ENCODE measurements at regions not wholly inside any gene's neighbourhood (a gene's known extent, or its start where the extent isn't known, plus 50 kb on each side); places are given as distances from the start of the nearest gene placed in this dataset.

- TF ChIP-seq USF2 (IDR thresholded peaks at IDR 0.05; ENCODE audit: borderline replicate concordance, low read depth, low read length) (no peak), YY1 (IDR thresholded peaks at IDR 0.05; ENCODE audit: low read depth) (no peak), RFX5 (IDR thresholded peaks at IDR 0.05; ENCODE audit: low read length) (no peak), TEAD4 (IDR thresholded peaks at IDR 0.05; ENCODE audit: borderline replicate concordance, insufficient read depth) (no peak), GATA2 (CRISPR knock-in tag; IDR thresholded peaks at IDR 0.05) (peak; percentile 59; the same call in 1 of the 2 replicates), EP300 (IDR thresholded peaks at IDR 0.05; ENCODE audit: borderline replicate concordance in 1 of 2, low read depth in 1 of 2, low read length in 1 of 2) (peak in 1 of 2 experiments; percentile 20; a peak in 1 of 4 replicates), CHD2 (IDR thresholded peaks at IDR 0.05; ENCODE audit: low read length, partially characterized antibody) (no peak)
Measured at GRCh38 chr2:5982193-5982902, 290.2 kb downstream of the SOX11 start (continued).

- CTCF ChIA-PET, result interaction anchor here (0.7 to 3.0 kb wide), 4 partner anchors 11 to 291 kb away, joined by 3 to 6 read pairs (median 4); partner anchors contain the start of gene SOX11
- no peak overlapping the region for H3K9ac ChIP-seq
- H3K4me1 ChIP-seq (ENCODE audit: control insufficient read depth in 1 of 2, insufficient read depth in 2 of 2, low read depth in 1 of 2, low read length in 1 of 2), result peaks cover 0 to 42% of the 10 kb centered on the region in 2 experiments; a peak in 2 of 4 replicates
- no peaks in the 10 kb centered on the region for H3K79me2 ChIP-seq (ENCODE audit: insufficient read depth)
- POLR2A ChIA-PET, result no interaction called here
- no peaks in the 10 kb centered on the region for H3K27me3 ChIP-seq (ENCODE audit: insufficient read depth)
- WGBS (ENCODE audit: low lambda C conversion rate), result 73% methylated on average over 11 of the region's 11 CpGs
- H3F3A ChIP-seq (replicated peaks; ENCODE audit: insufficient read depth), result no peaks in the 10 kb centered on the region
- DNase-seq, result no peak
- no peaks in the 10 kb centered on the region for H3K9me2 ChIP-seq
- no peaks in the 10 kb centered on the region for H3K36me3 ChIP-seq (replicated peaks in 1 of 2; ENCODE audit: control insufficient read depth in 1 of 2, insufficient read depth in 2 of 2, low read length in 1 of 2)
- no peak overlapping the region for H3K27ac ChIP-seq (ENCODE audit: low read depth in 2 of 2, low read length in 1 of 2)
- no peak overlapping the region for H3K4me2 ChIP-seq
- no peak overlapping the region for H2AFZ ChIP-seq (ENCODE audit: low read depth)
- no peaks in the 10 kb centered on the region for H4K20me1 ChIP-seq (ENCODE audit: insufficient read depth)
- TF ChIP-seq TAF1 (IDR thresholded peaks at IDR 0.05; ENCODE audit: borderline replicate concordance, low read depth, low read length) (no peak), RXRA (IDR thresholded peaks at IDR 0.05; ENCODE audit: borderline replicate concordance, low read depth) (no peak), NRF1 (IDR thresholded peaks at IDR 0.05; ENCODE audit: low read depth, low read length) (no peak), YY1 (IDR thresholded peaks at IDR 0.05; ENCODE audit: low read depth) (no peak), RAD21 (IDR thresholded peaks at IDR 0.05; ENCODE audit: low read length) (no peak), NFIC (IDR thresholded peaks at IDR 0.05; ENCODE audit: borderline replicate concordance) (no peak), MEF2A (IDR thresholded peaks at IDR 0.05; ENCODE audit: borderline replicate concordance, low read depth) (no peak), TCF12 (IDR thresholded peaks at IDR 0.05) (no peak), EP300 (IDR thresholded peaks at IDR 0.05; ENCODE audit: borderline replicate concordance in 1 of 2, low read depth in 1 of 2, low read length in 1 of 2) (no peak), REST (IDR thresholded peaks at IDR 0.05; ENCODE audit: low read depth, low read length) (no peak)
- TF ChIP-seq, protein P1, sequence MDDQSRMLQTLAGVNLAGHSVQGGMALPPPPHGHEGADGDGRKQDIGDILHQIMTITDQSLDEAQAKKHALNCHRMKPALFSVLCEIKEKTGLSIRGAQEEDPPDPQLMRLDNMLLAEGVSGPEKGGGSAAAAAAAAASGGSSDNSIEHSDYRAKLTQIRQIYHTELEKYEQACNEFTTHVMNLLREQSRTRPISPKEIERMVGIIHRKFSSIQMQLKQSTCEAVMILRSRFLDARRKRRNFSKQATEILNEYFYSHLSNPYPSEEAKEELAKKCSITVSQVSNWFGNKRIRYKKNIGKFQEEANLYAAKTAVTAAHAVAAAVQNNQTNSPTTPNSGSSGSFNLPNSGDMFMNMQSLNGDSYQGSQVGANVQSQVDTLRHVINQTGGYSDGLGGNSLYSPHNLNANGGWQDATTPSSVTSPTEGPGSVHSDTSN (IDR thresholded peaks at IDR 0.05), result no peak
- no peak overlapping the region for H3K4me3 ChIP-seq (ENCODE audit: low read depth in 2 of 2, low read length in 1 of 2)
- no peaks in the 10 kb centered on the region; the same call in 1 of the 2 replicates for H3K9me3 ChIP-seq
Measured at GRCh38 chr2:5982903-5983265, 290.7 kb downstream of the SOX11 start.

Data from SK-N-SH (cell line).